ENCODE measurements at regions not wholly inside any gene's neighbourhood (a gene's known extent, or its start where the extent isn't known, plus 50 kb on each side); places are given as distances from the start of the nearest gene placed in this dataset.
A peak's percentile ranks its signal among the peaks of the same experiment; 100 is the strongest.
"Not testable (repeated sequence)": the region's sequence is repeated elsewhere in the genome, so short reads cannot be mapped to it uniquely, and the experiment has no call there.

DNA sequence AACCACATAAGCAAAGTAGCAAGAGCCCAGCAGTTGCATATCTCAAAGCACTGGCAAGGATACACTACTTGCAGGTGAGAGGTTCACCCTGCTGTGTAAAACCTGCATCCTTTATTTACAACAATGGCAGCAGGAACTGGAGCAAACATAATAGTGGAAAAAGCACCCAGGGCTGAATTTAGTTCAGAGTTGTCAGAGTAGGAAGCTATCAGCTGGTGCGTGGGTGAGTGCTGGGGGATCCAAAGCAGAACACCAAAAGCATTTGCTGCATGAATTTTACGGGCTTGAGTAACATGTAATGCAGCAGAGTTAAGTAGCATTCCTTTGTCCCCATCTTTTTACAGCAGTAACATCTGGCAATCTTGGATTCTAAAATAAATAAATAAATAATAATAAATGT lies 73.5 kb upstream of the SRD5A2 start:
- DNase-seq = peak in 1 of 3 donors; percentile 4

DNA sequence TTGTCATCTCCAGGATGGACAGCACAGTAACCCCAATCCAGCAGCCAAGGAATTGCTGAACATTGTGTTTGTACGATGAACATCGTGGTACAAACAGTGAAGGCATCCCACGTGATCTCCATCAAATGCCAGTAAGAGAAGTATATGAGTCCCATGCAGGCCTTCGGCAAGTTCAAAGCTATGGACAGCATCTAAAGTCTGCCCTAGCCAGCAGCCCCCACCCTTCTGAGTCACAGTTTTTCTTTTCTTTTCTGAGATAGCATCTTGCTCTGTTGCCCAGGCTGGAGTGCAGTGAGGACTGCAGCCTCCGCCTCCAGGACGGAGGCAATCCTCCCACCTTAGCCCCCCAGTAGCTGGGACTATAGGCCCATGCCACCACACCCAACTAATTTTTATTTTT lies 71.0 kb upstream of the SRD5A2 start:
- no peak for DNase-seq

DNA sequence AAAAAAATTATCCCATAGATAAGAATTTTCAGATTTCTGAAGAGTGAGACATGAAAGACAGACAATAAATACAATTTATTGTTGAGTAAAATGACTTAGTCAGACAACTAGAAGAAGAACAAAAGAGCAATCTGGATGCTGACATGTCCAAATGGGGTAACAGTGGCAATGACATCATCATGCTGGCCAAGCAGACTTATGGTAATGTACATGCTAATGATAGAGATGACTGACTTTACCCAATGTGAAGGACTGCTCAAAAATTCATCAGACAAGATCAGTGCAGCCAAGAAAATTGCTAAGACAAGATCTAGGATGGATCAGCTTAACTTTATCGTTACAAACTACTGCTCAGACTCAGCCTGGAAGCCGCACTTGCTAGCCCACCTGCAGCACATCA lies 70.5 kb upstream of the SRD5A2 start:
- no peak for DNase-seq

DNA sequence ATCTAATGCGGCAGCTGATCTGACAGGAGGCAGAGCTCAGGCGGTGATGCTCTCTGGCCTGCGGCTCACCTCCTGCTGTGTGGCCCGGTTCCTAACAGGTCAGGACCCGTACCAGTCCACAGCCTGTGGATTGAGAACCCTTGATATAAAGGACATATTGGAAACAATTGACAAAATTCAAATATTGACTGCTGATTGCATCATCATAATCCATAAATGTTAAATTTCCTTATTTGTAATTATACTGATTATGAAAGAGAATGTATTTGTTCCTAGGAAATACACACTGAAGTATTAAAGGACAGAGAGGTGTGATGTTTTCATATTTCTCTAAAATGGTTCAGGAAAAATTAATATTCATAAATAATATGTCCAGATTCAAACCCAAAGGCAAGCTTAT lies 63.8 kb upstream of the SRD5A2 start:
- no peak for DNase-seq

DNA sequence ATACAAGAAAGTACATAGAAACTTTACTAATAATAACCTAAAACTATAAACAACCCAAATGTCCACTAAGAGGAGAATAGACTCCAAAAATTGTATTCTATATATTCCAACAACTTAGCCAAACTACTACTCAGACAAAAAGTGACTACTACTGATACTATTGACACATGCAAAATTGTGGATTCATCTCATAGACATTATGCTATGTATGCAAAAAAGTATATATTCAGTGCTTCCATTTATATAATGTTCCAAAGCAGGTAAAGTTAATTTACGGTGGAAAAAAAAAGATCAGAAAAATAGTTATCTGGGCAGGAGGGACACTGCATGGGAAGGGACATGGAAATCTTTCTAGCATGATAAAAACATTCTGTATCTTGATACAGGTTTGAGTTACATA lies 62.0 kb upstream of the SRD5A2 start:
- DNase-seq = no peak

DNA sequence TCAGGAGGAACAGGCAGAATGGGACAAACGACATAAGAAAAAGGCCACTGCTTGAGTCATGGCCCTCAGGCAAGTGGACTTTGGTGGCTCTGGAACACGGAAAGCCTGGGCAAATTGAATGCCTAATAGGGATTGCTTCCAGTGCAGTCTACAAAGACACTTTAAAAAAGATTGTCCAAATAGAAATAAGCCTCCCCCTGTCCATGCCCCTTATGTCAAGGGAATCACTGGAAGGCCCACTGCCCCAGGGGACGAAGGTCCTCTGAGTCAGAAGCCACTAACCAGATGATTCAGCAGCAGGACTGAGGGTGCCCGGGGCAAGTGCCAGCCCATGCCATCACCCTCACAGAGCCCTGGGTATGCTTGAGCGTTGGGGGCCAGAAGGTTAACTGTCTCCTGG lies 51.5 kb upstream of the SRD5A2 start:
- DNase-seq = not testable (repeated sequence)

Measured in suppressor macrophage treated with lipopolysaccharide for 1 hour (primary cell).